ENCODE measurements at regions not wholly inside any gene's neighbourhood (a gene's known extent, or its start where the extent isn't known, plus 50 kb on each side); places are given as distances from the start of the nearest gene placed in this dataset.

- no peak overlapping the region for H3K27ac Mint-ChIP-seq (ENCODE audit: low read depth)
- H3K36me3 Mint-ChIP-seq (ENCODE audit: insufficient read depth) = no peaks in the 10 kb centered on the region
- ATAC-seq (replicated peaks; ENCODE audit: extremely low read depth, poor library complexity, severe bottlenecking) = no peak
Observed at GRCh38 chr7:52711951-52712350, 323.5 kb upstream of the POM121L12 start.

GRCh38 chr7:52708846-52709245 lies 326.6 kb upstream of the POM121L12 start:
- no peaks in the 10 kb centered on the region for H3K36me3 Mint-ChIP-seq (ENCODE audit: insufficient read depth)
- ATAC-seq (replicated peaks; ENCODE audit: extremely low read depth, poor library complexity, severe bottlenecking) = no peak
- no peak overlapping the region for H3K27ac Mint-ChIP-seq (ENCODE audit: low read depth)
- no peaks in the 10 kb centered on the region for H3K27me3 Mint-ChIP-seq
- peaks cover 24% of the 10 kb centered on the region for H3K9me3 Mint-ChIP-seq
- no peak overlapping the region for H3K4me3 Mint-ChIP-seq
- H3K4me1 Mint-ChIP-seq = no peaks in the 10 kb centered on the region
- no peak for DNase-seq (ENCODE audit: low spot score in 2 of 2)

More at GRCh38 chr7:52711951-52712350, 323.5 kb upstream of the POM121L12 start:
- no peaks in the 10 kb centered on the region for H3K27me3 Mint-ChIP-seq
- no peak overlapping the region for H3K4me3 Mint-ChIP-seq
- peaks cover 37% of the 10 kb centered on the region for H3K9me3 Mint-ChIP-seq
- H3K4me1 Mint-ChIP-seq = no peaks in the 10 kb centered on the region
- DNase-seq (ENCODE audit: low spot score in 2 of 2) = no peak

GRCh38 chr7:52705768-52706167 lies 329.7 kb upstream of the POM121L12 start:
- DNase-seq (ENCODE audit: low spot score in 2 of 2) (no peak), ATAC-seq (replicated peaks; ENCODE audit: extremely low read depth, poor library complexity, severe bottlenecking) (no peak)
- no peaks in the 10 kb centered on the region for H3K4me1 Mint-ChIP-seq
- peaks cover 18% of the 10 kb centered on the region for H3K9me3 Mint-ChIP-seq
- no peaks in the 10 kb centered on the region for H3K36me3 Mint-ChIP-seq (ENCODE audit: insufficient read depth)
- no peaks in the 10 kb centered on the region for H3K27me3 Mint-ChIP-seq
- no peak overlapping the region for H3K4me3 Mint-ChIP-seq
- no peak overlapping the region for H3K27ac Mint-ChIP-seq (ENCODE audit: low read depth)

GRCh38 chr7:52700349-52700748 lies 335.1 kb upstream of the POM121L12 start:
- Mint-ChIP-seq H3K4me1 (no peaks in the 10 kb centered on the region), H3K36me3 (ENCODE audit: insufficient read depth) (no peaks in the 10 kb centered on the region), H3K9me3 (peaks cover 24% of the 10 kb centered on the region), H3K27ac (ENCODE audit: low read depth) (no peak overlapping the region), H3K27me3 (no peaks in the 10 kb centered on the region), H3K4me3 (no peak overlapping the region)
- ATAC-seq (replicated peaks; ENCODE audit: extremely low read depth, poor library complexity, severe bottlenecking) (no peak), DNase-seq (ENCODE audit: low spot score in 2 of 2) (no peak)

- no peak for ATAC-seq (replicated peaks; ENCODE audit: extremely low read depth, poor library complexity, severe bottlenecking)
- Mint-ChIP-seq H3K4me1 (no peaks in the 10 kb centered on the region), H3K27ac (ENCODE audit: low read depth) (no peak overlapping the region), H3K9me3 (peaks cover 25% of the 10 kb centered on the region), H3K4me3 (no peak overlapping the region), H3K36me3 (ENCODE audit: insufficient read depth) (no peaks in the 10 kb centered on the region), H3K27me3 (no peaks in the 10 kb centered on the region)
- no peak for DNase-seq (ENCODE audit: low spot score in 2 of 2)
Observed at GRCh38 chr7:52695973-52696595, 339.3 kb upstream of the POM121L12 start.

GRCh38 chr7:52691257-52691656 lies 344.2 kb upstream of the POM121L12 start:
- no peak overlapping the region for H3K27ac Mint-ChIP-seq (ENCODE audit: low read depth)
- H3K27me3 Mint-ChIP-seq = no peaks in the 10 kb centered on the region

GRCh38 chr7:52689912-52690311 lies 345.5 kb upstream of the POM121L12 start:
- Mint-ChIP-seq H3K4me3 (no peak overlapping the region), H3K27me3 (no peaks in the 10 kb centered on the region), H3K36me3 (ENCODE audit: insufficient read depth) (no peaks in the 10 kb centered on the region), H3K27ac (ENCODE audit: low read depth) (no peak overlapping the region), H3K9me3 (peaks cover 34% of the 10 kb centered on the region), H3K4me1 (no peaks in the 10 kb centered on the region)
- DNase-seq (ENCODE audit: low spot score in 2 of 2) (no peak), ATAC-seq (replicated peaks; ENCODE audit: extremely low read depth, poor library complexity, severe bottlenecking) (no peak)

More at GRCh38 chr7:52691257-52691656, 344.2 kb upstream of the POM121L12 start:
- Mint-ChIP-seq H3K4me3 (no peak overlapping the region), H3K4me1 (no peaks in the 10 kb centered on the region), H3K9me3 (peaks cover 39% of the 10 kb centered on the region), H3K36me3 (ENCODE audit: insufficient read depth) (no peaks in the 10 kb centered on the region)
- DNase-seq (ENCODE audit: low spot score in 2 of 2) = no peak
- no peak for ATAC-seq (replicated peaks; ENCODE audit: extremely low read depth, poor library complexity, severe bottlenecking)

- Mint-ChIP-seq H3K27ac (ENCODE audit: low read depth) (no peak overlapping the region), H3K36me3 (ENCODE audit: insufficient read depth) (no peaks in the 10 kb centered on the region), H3K4me1 (no peaks in the 10 kb centered on the region), H3K9me3 (peaks cover 34% of the 10 kb centered on the region), H3K27me3 (no peaks in the 10 kb centered on the region), H3K4me3 (no peak overlapping the region)
- ATAC-seq (replicated peaks; ENCODE audit: extremely low read depth, poor library complexity, severe bottlenecking) = no peak
- no peak for DNase-seq (ENCODE audit: low spot score in 2 of 2)
Observed at GRCh38 chr7:52685333-52685732, 350.1 kb upstream of the POM121L12 start.

GRCh38 chr7:52684388-52684787 lies 351.0 kb upstream of the POM121L12 start:
- no peaks in the 10 kb centered on the region for H3K27me3 Mint-ChIP-seq
- H3K36me3 Mint-ChIP-seq (ENCODE audit: insufficient read depth) = no peaks in the 10 kb centered on the region
- H3K4me3 Mint-ChIP-seq = no peak overlapping the region
- no peak overlapping the region for H3K27ac Mint-ChIP-seq (ENCODE audit: low read depth)
- H3K9me3 Mint-ChIP-seq = peaks cover 35% of the 10 kb centered on the region
- no peak for ATAC-seq (replicated peaks; ENCODE audit: extremely low read depth, poor library complexity, severe bottlenecking)
- no peaks in the 10 kb centered on the region for H3K4me1 Mint-ChIP-seq
- DNase-seq (ENCODE audit: low spot score in 2 of 2) = no peak

GRCh38 chr7:52682993-52683392 lies 352.4 kb upstream of the POM121L12 start:
- Mint-ChIP-seq H3K36me3 (ENCODE audit: insufficient read depth) (no peaks in the 10 kb centered on the region), H3K27ac (ENCODE audit: low read depth) (no peak overlapping the region), H3K27me3 (no peaks in the 10 kb centered on the region), H3K4me3 (no peak overlapping the region), H3K4me1 (no peaks in the 10 kb centered on the region), H3K9me3 (peaks cover 34% of the 10 kb centered on the region)
- DNase-seq (ENCODE audit: low spot score in 2 of 2) = no peak
- ATAC-seq (replicated peaks; ENCODE audit: extremely low read depth, poor library complexity, severe bottlenecking) = no peak

GRCh38 chr7:52670608-52671225 lies 364.7 kb upstream of the POM121L12 start:
- Mint-ChIP-seq H3K4me1 (no peaks in the 10 kb centered on the region), H3K4me3 (no peak overlapping the region), H3K27ac (ENCODE audit: low read depth) (no peak overlapping the region), H3K27me3 (no peaks in the 10 kb centered on the region), H3K9me3 (peaks cover 6% of the 10 kb centered on the region), H3K36me3 (ENCODE audit: insufficient read depth) (no peaks in the 10 kb centered on the region)
- ATAC-seq (replicated peaks; ENCODE audit: extremely low read depth, poor library complexity, severe bottlenecking) (no peak), DNase-seq (ENCODE audit: low spot score in 2 of 2) (no peak)

GRCh38 chr7:52669031-52669430 lies 366.4 kb upstream of the POM121L12 start:
- no peaks in the 10 kb centered on the region for H3K27me3 Mint-ChIP-seq
- DNase-seq (ENCODE audit: low spot score in 2 of 2) = no peak
- H3K4me3 Mint-ChIP-seq = no peak overlapping the region
- no peak overlapping the region for H3K27ac Mint-ChIP-seq (ENCODE audit: low read depth)
- H3K4me1 Mint-ChIP-seq = no peaks in the 10 kb centered on the region
- no peak for ATAC-seq (replicated peaks; ENCODE audit: extremely low read depth, poor library complexity, severe bottlenecking)
- H3K36me3 Mint-ChIP-seq (ENCODE audit: insufficient read depth) = no peaks in the 10 kb centered on the region
- H3K9me3 Mint-ChIP-seq = peaks cover 17% of the 10 kb centered on the region

- ATAC-seq (replicated peaks; ENCODE audit: extremely low read depth, poor library complexity, severe bottlenecking) (no peak), DNase-seq (ENCODE audit: low spot score in 2 of 2) (no peak)
- H3K36me3 Mint-ChIP-seq (ENCODE audit: insufficient read depth) = no peaks in the 10 kb centered on the region
- no peak overlapping the region for H3K4me3 Mint-ChIP-seq
- no peaks in the 10 kb centered on the region for H3K27me3 Mint-ChIP-seq
- H3K9me3 Mint-ChIP-seq = peaks cover 17% of the 10 kb centered on the region
- H3K4me1 Mint-ChIP-seq = no peaks in the 10 kb centered on the region
- no peak overlapping the region for H3K27ac Mint-ChIP-seq (ENCODE audit: low read depth)
Observed at GRCh38 chr7:52668435-52668834, 367.0 kb upstream of the POM121L12 start.

All from central memory CD8-positive, alpha-beta T cell (primary cell).